SU-DHL-6 (cell line): ENCODE measurements at regions not wholly inside any gene's neighbourhood (a gene's known extent, or its start where the extent isn't known, plus 50 kb on each side); places are given as distances from the start of the nearest gene placed in this dataset.

Experiments
- H2AFZ ChIP-seq: fragments of 200-600 bp; sonication (generic); 2 replicates; pipeline ENCODE4 v1.6.1; 2014; ENCODE audit warnings: low read depth, mild to moderate bottlenecking, moderate library complexity, mixed read lengths, antibody characterized with exemption, low read length; ENCODE audit not compliant: severe bottlenecking
- H3F3A ChIP-seq: fragments of 200-600 bp; shearing (Covaris generic); 2 replicates; pipeline ENCODE4 v1.6.0; 2016; ENCODE audit warnings: antibody characterized with exemption, mild to moderate bottlenecking; ENCODE audit not compliant: insufficient read depth
- H3K27ac ChIP-seq: fragments of 200-600 bp; sonication (generic); 2 replicates; pipeline ENCODE4 v1.5.1; 2016; ENCODE audit warnings: low read depth, mild to moderate bottlenecking, low read length, moderate library complexity, mixed read lengths
- H3K27me3 ChIP-seq: fragments of 200-600 bp; sonication (generic), shearing (Covaris generic); 2 replicates; pipeline ENCODE4 v1.6.0; 2014; ENCODE audit warnings: mild to moderate bottlenecking, low read length
- H3K36me3 ChIP-seq: fragments of 200-600 bp; sonication (generic); 2 replicates; pipeline ENCODE4 v1.6.1; 2014; ENCODE audit warnings: mild to moderate bottlenecking, low read length, mixed read lengths
- H3K4me2 ChIP-seq: fragments of 300-600, 200-600 bp; shearing (Covaris generic), sonication (generic); 2 replicates; pipeline ENCODE4 v1.6.0; 2014; ENCODE audit warnings: low read length, low read depth, mild to moderate bottlenecking; ENCODE audit not compliant: poor library complexity, severe bottlenecking
- H3K4me3 ChIP-seq: fragments of 200-600 bp; sonication (generic); 2 replicates; pipeline ENCODE4 v1.5.1; 2014; ENCODE audit warnings: antibody characterized with exemption, low read length, mild to moderate bottlenecking, mixed read lengths; ENCODE audit not compliant: insufficient read depth, poor library complexity, severe bottlenecking
- H3K79me2 ChIP-seq: fragments of 200-600 bp; sonication (generic); 2 replicates; pipeline ENCODE4 v1.6.1; 2014; ENCODE audit warnings: mild to moderate bottlenecking, low read length, moderate library complexity; ENCODE audit not compliant: insufficient read depth
- H3K9ac ChIP-seq: fragments of 200-600 bp; sonication (generic); 2 replicates; pipeline ENCODE4 v1.7.0; 2014; ENCODE audit warnings: mild to moderate bottlenecking, low read length
- H3K9me2 ChIP-seq: fragments of 200-600 bp; sonication (generic); replicated peaks from 2 replicates; pipeline ENCODE4 v1.6.1; 2014; ENCODE audit warnings: low read length; ENCODE audit not compliant: insufficient read depth
- H3K9me3 ChIP-seq: fragments of 200-600 bp; sonication (generic); 2 replicates; pipeline ENCODE4 v1.6.1; 2014; ENCODE audit warnings: low read length, mixed read lengths; ENCODE audit not compliant: insufficient read depth
- H4K20me1 ChIP-seq: fragments of 200-600 bp; sonication (generic); 2 replicates; pipeline ENCODE4 v1.6.1; 2014; ENCODE audit warnings: low read depth, mild to moderate bottlenecking, antibody characterized with exemption, low read length, moderate library complexity, mixed read lengths
- CTCF ChIP-seq: fragments of 200-600 bp; sonication (generic); IDR thresholded peaks from one replicate; pipeline ENCODE4 v1.5.1; 2017; ENCODE audit warnings: antibody characterized with exemption, mild to moderate bottlenecking, low read length, moderate library complexity; ENCODE audit not compliant: insufficient read depth, poor library complexity, severe bottlenecking
- EZH2phosphoT487 ChIP-seq: fragments of 200-600 bp; sonication (generic), shearing (Covaris generic); conservative IDR thresholded peaks from 2 replicates; pipeline ENCODE4 v1.6.1; 2018; ENCODE audit warnings: mild to moderate bottlenecking, antibody characterized with exemption, low read length, moderate library complexity, mixed read lengths

DNA sequence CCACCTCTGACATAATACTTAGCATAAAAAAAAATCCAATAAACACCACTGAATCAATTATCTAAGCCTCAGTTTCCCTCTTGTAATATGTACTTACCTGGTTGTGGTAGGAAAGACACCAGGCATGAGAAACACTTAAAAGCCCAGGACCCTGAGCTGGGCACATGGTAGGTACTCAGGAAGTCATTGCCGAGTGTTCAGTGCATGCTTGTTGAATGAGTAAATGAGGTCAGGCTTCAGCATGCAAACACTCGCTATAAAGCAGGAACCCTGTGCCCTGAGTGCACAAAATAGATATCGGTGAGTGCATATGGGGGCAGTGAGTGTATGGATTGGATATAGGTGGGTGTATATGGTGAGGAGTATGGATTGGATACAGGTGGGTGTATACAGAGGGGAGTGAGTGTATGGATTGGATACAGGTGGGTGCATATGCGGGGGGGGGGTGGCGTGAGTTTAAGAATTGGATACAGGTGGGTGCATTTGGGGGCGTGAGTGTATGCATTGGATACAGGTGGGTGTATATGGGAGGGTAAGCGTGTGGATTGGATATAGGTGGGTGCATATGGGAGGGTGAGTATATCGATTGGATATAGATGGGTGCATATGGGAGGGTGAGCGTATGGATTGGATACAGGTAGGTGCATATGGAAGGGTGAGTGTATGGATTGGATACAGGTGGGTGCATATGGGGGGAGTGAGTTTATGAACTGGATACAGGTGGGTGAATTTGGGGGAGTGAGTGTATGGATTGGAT is 194.3 kb upstream of the MSX2 start:
- no peaks in the 10 kb centered on the region for H3K9me2 ChIP-seq
- H3K79me2 ChIP-seq: no peaks in the 10 kb centered on the region
- no peaks in the 10 kb centered on the region for H3K9me3 ChIP-seq
- H3K4me3 ChIP-seq: no peak overlapping the region
- no peak overlapping the region for H2AFZ ChIP-seq
- no peak overlapping the region for H3K4me2 ChIP-seq
- H3K36me3 ChIP-seq: no peaks in the 10 kb centered on the region
- H3K27me3 ChIP-seq: no peaks in the 10 kb centered on the region
- no peaks in the 10 kb centered on the region for H3F3A ChIP-seq
- TF ChIP-seq CTCF (no peak), EZH2phosphoT487 (no peak)
- H3K27ac ChIP-seq: no peak overlapping the region
- H4K20me1 ChIP-seq: no peaks in the 10 kb centered on the region
- no peak overlapping the region for H3K9ac ChIP-seq

DNA sequence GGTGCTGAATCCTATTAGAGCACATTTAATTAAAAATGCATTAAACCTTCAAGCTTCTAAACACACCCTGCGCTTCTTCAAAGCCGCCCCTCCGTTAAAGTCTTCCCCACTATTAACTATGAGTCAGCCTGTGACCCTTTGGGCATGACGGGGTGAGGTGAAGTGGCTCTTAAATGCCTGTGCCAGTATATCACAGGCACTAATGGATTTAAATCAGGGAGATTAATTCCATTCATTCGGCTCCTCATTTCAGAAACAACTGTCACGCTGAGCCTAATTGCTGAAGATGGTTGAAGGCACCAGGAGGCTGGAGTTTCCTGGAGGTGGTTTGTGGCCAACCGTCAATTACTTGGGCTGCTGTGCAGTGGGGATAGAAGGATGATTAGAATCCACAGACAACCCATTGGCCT is 192.6 kb upstream of the MSX2 start:
- Histone ChIP-seq H2AFZ (no peak overlapping the region), H3K27ac (no peak overlapping the region), H3F3A (no peaks in the 10 kb centered on the region), H3K4me3 (no peak overlapping the region), H3K9me2 (no peaks in the 10 kb centered on the region), H3K79me2 (no peaks in the 10 kb centered on the region), H4K20me1 (no peaks in the 10 kb centered on the region), H3K27me3 (no peaks in the 10 kb centered on the region), H3K4me2 (no peak overlapping the region), H3K36me3 (no peaks in the 10 kb centered on the region), H3K9ac (no peak overlapping the region), H3K9me3 (no peaks in the 10 kb centered on the region)
- TF ChIP-seq CTCF (no peak), EZH2phosphoT487 (no peak)

DNA sequence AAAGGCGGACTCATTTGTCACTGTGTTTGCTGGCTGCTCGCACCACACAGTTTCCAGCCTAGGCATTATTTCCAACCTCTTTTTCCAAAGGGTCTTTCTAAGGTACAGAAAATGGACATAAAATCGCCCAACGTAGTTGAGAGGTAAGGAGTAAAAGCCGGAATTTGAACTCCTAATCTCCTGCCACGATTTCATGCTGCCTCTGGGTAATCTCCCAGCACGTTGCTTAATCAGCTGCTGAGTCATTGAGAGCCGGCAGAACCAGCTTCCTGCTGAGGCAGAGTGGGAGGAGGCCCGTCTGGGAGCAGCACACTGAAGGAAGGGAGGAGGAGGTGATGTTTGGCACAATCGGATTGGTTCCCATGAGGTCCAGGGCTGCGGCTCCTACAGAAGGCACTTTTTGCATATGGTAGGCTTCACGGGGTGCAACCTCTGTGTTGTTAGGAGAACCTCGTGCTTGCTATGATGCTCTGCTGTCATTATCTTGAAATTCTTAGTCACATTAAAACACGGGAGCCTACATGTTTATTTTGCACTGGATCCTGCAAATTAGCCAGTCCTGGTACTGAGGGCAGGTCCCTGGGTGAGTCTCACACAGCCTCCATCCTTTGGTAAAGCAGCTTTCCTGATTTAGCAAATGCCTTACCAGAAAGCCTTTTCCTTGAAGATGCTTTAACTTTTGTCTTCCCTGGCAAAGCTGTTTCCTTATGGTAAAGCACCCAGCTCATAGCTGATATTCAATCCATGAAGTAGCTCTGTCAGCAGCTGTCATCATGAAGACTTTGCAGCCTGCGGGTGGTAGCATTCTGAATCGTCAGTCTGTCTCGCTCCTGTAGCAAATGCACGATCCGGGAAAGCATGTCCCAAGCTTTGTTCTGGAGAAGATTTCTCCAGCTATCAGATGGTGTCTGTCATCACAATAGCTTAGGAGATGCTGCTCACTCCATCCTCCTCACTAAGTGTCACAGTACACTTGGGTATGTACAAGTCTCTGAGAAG is 191.6 kb upstream of the MSX2 start:
- Histone ChIP-seq H3K4me3 (no peak overlapping the region), H3K9ac (no peak overlapping the region), H3K9me2 (no peaks in the 10 kb centered on the region), H3K9me3 (no peaks in the 10 kb centered on the region), H3F3A (no peaks in the 10 kb centered on the region), H2AFZ (no peak overlapping the region), H4K20me1 (no peaks in the 10 kb centered on the region), H3K27ac (no peak overlapping the region), H3K27me3 (no peaks in the 10 kb centered on the region), H3K36me3 (no peaks in the 10 kb centered on the region), H3K79me2 (no peaks in the 10 kb centered on the region), H3K4me2 (no peak overlapping the region)
- TF ChIP-seq CTCF: no peak
- no peak for TF ChIP-seq EZH2phosphoT487
